ENCODE measurements at regions not wholly inside any gene's neighbourhood (a gene's known extent, or its start where the extent isn't known, plus 50 kb on each side); places are given as distances from the start of the nearest gene placed in this dataset.

DNA sequence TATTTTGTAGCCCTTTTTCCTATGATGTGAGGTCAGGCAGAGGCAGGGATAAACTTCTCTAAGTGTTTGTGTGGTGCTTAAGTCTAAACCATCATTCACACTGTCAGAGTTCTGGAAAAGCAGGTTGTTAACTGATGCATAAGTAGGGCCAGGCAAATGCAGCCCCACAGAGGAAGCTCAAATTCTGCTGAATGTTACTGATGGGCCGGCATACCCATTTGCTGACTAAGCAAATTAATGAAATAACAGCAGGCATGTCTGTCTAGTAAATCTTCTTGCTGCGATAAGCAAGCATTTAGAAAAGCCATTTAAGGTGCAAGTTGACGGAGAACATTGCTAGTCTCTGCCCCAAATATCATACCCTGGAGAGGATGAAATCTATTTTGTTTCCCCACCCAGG lies 523.2 kb upstream of the CCDC196 start:
- no peaks in the 10 kb centered on the region for H4K20me1 ChIP-seq (ENCODE audit: insufficient read depth, low read length)
- dilution Hi-C loops (cut with HindIII; ENCODE audit: low sequenced_read_pairs, unreplicated experiment), result no loop called here
- ChIA-PET CTCF (no interaction called here), POLR2A (ENCODE audit: unreplicated experiment) (no interaction called here)
- no peaks in the 10 kb centered on the region for H3K27me3 ChIP-seq (ENCODE audit: control insufficient read depth, insufficient read depth, low read length)
- in situ Hi-C loops (cut with MboI; ENCODE audit: low sequenced_read_pairs), result loop anchor here (5.0 to 10.0 kb wide), 2 partner anchors 538 to 796 kb away; no protein-coding TSS in a partner anchor
- no peak overlapping the region for H2AK9ac ChIP-seq (replicated peaks; ENCODE audit: low read depth, low read length, poor library complexity)
- H3K56ac ChIP-seq (ENCODE audit: extremely low read depth, insufficient read depth, low read length), result no peak overlapping the region
- H3K14ac ChIP-seq (replicated peaks; ENCODE audit: low read depth, low read length), result no peak overlapping the region
- no TSS peak for BruUV-seq (replicated peaks)
- intact Hi-C loops (cut with micrococcal nuclease), result no loop called here
- H3K4me2 ChIP-seq (ENCODE audit: low read depth, low read length), result no peak overlapping the region
- no peak overlapping the region for H2AFZ ChIP-seq (replicated peaks; ENCODE audit: low read length, poor library complexity)
- peak; percentile 99 for TF ChIP-seq MAFK (IDR thresholded peaks at IDR 0.05; ENCODE audit: low read depth, low read length)
- TF ChIP-seq BHLHE40 (IDR thresholded peaks at IDR 0.05; ENCODE audit: low read depth, low read length), result no peak
- no peak overlapping the region for H3K18ac ChIP-seq (ENCODE audit: low read depth, low read length)
- H2BK20ac ChIP-seq (ENCODE audit: low read depth, low read length), result no peak overlapping the region
- no peak overlapping the region for H3K23ac ChIP-seq (ENCODE audit: low read depth, low read length)
- ATAC-seq (ENCODE audit: low read depth), result no peak
- H3K9ac ChIP-seq (ENCODE audit: low read depth, low read length), result no peak overlapping the region
- H4K8ac ChIP-seq (ENCODE audit: low read depth in 2 of 2, low read length in 2 of 2), result no peak overlapping the region
- no peaks in the 10 kb centered on the region for H3K79me1 ChIP-seq (ENCODE audit: low read depth in 1 of 2, low read length in 2 of 2)
- H4K91ac ChIP-seq (ENCODE audit: insufficient read depth, low read depth, low read length), result no peak overlapping the region
- H3K27ac ChIP-seq (ENCODE audit: insufficient read depth, low read length), result no peak overlapping the region
- no peak overlapping the region for H3K4me3 ChIP-seq (ENCODE audit: insufficient read depth, low read depth, low read length)
- H4K5ac ChIP-seq (ENCODE audit: low read depth, low read length), result no peak overlapping the region
- no peaks in the 10 kb centered on the region for H3K9me3 ChIP-seq (ENCODE audit: control insufficient read depth, insufficient read depth, low read length)
- WGBS, 2 experiments (ENCODE audit: extremely low coverage in 2 of 2, insufficient read length in 1 of 2), result no CpG with 5 or more reads among the region's 3 CpGs
- H2AK5ac ChIP-seq (ENCODE audit: low read depth, low read length), result no peak overlapping the region
- no peak for DNase-seq
- no peaks in the 10 kb centered on the region for H3K36me3 ChIP-seq (ENCODE audit: control insufficient read depth, insufficient read depth, low read length)
- no peak overlapping the region for H3K4ac ChIP-seq (ENCODE audit: low read depth, low read length)
- no peaks in the 10 kb centered on the region for H3K9me1 ChIP-seq (ENCODE audit: insufficient read depth, low read length)
- no peak overlapping the region for H2BK15ac ChIP-seq (ENCODE audit: low read depth, low read length)
- H2BK5ac ChIP-seq (ENCODE audit: low read depth, low read length, poor library complexity, severe bottlenecking), result no peak overlapping the region
- H3K4me1 ChIP-seq (ENCODE audit: control insufficient read depth, insufficient read depth, low read length), result no peaks in the 10 kb centered on the region
- H2BK120ac ChIP-seq (ENCODE audit: low read depth, low read length), result no peak overlapping the region
